ENCODE measurements at regions not wholly inside any gene's neighbourhood (a gene's known extent, or its start where the extent isn't known, plus 50 kb on each side); places are given as distances from the start of the nearest gene placed in this dataset.

DNA sequence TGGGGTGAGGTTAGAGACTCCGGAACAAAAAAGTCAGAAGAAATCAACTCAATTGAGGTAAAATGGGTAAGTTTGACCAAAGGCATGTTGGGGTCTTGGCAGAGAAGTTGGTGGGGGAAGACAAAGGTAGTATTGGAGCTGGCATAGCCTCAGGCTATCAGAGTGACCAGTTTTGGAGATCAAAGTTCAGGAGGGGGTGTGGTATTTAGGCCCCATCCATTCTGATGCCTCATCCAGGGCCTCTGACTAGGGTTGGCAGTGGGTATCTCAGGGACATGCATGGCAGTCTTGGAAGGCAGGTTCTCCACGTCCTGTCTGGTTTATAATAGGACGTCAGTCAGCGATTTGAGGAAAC lies 73.2 kb upstream of the TRABD2B start:
- no peaks in the 10 kb centered on the region for H3K36me3 ChIP-seq (ENCODE audit: insufficient read depth, low read length)
- H3K27ac ChIP-seq (ENCODE audit: low read depth, low read length, poor library complexity, severe bottlenecking) = no peak overlapping the region
- no peaks in the 10 kb centered on the region for H3K4me1 ChIP-seq (ENCODE audit: insufficient read depth, low read length, severe bottlenecking)
- TF ChIP-seq EZH2 (IDR thresholded peaks at IDR 0.05; ENCODE audit: borderline replicate concordance, low read length) = no peak
- TF ChIP-seq, protein P1, sequence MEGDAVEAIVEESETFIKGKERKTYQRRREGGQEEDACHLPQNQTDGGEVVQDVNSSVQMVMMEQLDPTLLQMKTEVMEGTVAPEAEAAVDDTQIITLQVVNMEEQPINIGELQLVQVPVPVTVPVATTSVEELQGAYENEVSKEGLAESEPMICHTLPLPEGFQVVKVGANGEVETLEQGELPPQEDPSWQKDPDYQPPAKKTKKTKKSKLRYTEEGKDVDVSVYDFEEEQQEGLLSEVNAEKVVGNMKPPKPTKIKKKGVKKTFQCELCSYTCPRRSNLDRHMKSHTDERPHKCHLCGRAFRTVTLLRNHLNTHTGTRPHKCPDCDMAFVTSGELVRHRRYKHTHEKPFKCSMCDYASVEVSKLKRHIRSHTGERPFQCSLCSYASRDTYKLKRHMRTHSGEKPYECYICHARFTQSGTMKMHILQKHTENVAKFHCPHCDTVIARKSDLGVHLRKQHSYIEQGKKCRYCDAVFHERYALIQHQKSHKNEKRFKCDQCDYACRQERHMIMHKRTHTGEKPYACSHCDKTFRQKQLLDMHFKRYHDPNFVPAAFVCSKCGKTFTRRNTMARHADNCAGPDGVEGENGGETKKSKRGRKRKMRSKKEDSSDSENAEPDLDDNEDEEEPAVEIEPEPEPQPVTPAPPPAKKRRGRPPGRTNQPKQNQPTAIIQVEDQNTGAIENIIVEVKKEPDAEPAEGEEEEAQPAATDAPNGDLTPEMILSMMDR (IDR thresholded peaks at IDR 0.05; ENCODE audit: low read length) = no peak
- no peak overlapping the region for H2AFZ ChIP-seq (ENCODE audit: low read length)
- no peaks in the 10 kb centered on the region for H3K9me3 ChIP-seq (ENCODE audit: low read length)
- H3F3A ChIP-seq (ENCODE audit: insufficient read depth, low read length) = no peaks in the 10 kb centered on the region
- no peaks in the 10 kb centered on the region for H4K20me1 ChIP-seq (ENCODE audit: insufficient read depth, low read length)
- H3K4me2 ChIP-seq (ENCODE audit: low read length) = no peak overlapping the region
- no peak overlapping the region for H3K4me3 ChIP-seq (ENCODE audit: low read depth, low read length, poor library complexity, severe bottlenecking)
- no peaks in the 10 kb centered on the region for H3K9me2 ChIP-seq (ENCODE audit: low read depth, low read length)
- no peaks in the 10 kb centered on the region for H3K27me3 ChIP-seq (ENCODE audit: insufficient read depth, low read length)
- H3K79me2 ChIP-seq (ENCODE audit: insufficient read depth, low read length) = no peaks in the 10 kb centered on the region
- no peak overlapping the region for H3K9ac ChIP-seq (ENCODE audit: low read length)

DNA sequence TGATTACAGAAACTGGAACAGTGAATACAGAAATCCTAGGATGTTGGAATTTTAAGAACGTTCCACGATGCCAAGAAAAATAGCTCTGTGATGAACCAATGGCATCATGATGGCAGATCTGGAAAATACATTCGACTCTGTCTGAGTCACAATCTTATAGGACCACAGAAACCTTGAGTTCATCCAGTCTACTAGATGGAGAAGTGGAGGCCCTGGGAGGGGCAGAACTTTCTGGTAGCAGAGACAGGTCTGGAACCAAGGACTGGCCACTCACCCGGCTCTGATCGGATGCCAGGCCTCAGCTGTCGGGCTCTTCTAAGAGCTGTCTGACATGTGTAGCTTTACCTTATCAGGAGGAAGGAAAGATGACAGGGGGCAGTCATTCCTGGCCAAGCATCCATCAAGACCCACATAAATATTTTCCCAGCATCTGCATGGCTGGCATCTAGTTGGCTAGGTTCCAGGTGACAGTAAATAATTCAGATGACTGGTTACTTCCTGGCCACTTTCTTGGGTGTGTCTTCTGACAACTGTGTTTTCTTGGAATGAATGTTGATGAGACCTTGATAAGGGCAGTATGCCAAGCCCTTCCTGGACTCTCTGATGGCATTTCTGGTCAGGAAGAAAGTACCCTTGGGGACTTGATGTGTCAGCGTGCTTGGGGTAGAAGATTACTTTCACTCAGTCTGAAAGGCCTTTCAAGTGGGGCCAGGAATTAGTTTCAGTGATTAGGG lies 72.6 kb upstream of the TRABD2B start:
- Histone ChIP-seq H2AFZ (ENCODE audit: low read length) (no peak overlapping the region), H3K9me3 (ENCODE audit: low read length) (no peaks in the 10 kb centered on the region), H3K36me3 (ENCODE audit: insufficient read depth, low read length) (no peaks in the 10 kb centered on the region), H3F3A (ENCODE audit: insufficient read depth, low read length) (no peaks in the 10 kb centered on the region), H3K27ac (ENCODE audit: low read depth, low read length, poor library complexity, severe bottlenecking) (no peak overlapping the region), H3K27me3 (ENCODE audit: insufficient read depth, low read length) (no peaks in the 10 kb centered on the region), H3K79me2 (ENCODE audit: insufficient read depth, low read length) (no peaks in the 10 kb centered on the region), H3K4me2 (ENCODE audit: low read length) (no peak overlapping the region), H3K9me2 (ENCODE audit: low read depth, low read length) (no peaks in the 10 kb centered on the region), H3K4me3 (ENCODE audit: low read depth, low read length, poor library complexity, severe bottlenecking) (no peak overlapping the region), H3K9ac (ENCODE audit: low read length) (no peak overlapping the region), H4K20me1 (ENCODE audit: insufficient read depth, low read length) (no peaks in the 10 kb centered on the region), H3K4me1 (ENCODE audit: insufficient read depth, low read length, severe bottlenecking) (no peaks in the 10 kb centered on the region)
- no peak for TF ChIP-seq EZH2 (IDR thresholded peaks at IDR 0.05; ENCODE audit: borderline replicate concordance, low read length)
- TF ChIP-seq, protein P1 (IDR thresholded peaks at IDR 0.05; ENCODE audit: low read length) = no peak

DNA sequence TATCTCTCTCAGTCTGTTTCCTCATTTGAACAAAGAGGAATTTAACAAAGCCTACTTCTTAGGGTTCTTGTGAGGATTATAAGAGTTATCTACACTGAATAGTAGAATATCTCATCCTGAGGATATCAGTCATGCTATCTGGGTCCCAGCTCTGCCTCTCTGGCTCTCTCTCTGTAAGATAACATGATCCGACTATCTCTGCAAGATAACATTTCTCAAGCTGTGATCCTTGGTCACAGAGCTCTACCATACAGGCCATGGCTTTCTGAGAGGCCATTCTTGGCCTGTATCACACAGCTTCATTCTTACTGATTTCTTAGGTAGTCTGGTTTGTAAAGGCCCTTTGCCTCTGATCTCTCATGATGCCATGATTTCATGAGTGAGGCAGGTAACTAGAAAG lies 71.0 kb upstream of the TRABD2B start:
- H3K4me3 ChIP-seq (ENCODE audit: low read depth, low read length, poor library complexity, severe bottlenecking) = no peak overlapping the region
- no peak overlapping the region for H3K9ac ChIP-seq (ENCODE audit: low read length)
- H3K79me2 ChIP-seq (ENCODE audit: insufficient read depth, low read length) = no peaks in the 10 kb centered on the region
- H3K9me3 ChIP-seq (ENCODE audit: low read length) = no peaks in the 10 kb centered on the region
- H3K27me3 ChIP-seq (ENCODE audit: insufficient read depth, low read length) = no peaks in the 10 kb centered on the region
- no peaks in the 10 kb centered on the region for H3K9me2 ChIP-seq (ENCODE audit: low read depth, low read length)
- no peaks in the 10 kb centered on the region for H4K20me1 ChIP-seq (ENCODE audit: insufficient read depth, low read length)
- H3F3A ChIP-seq (ENCODE audit: insufficient read depth, low read length) = no peaks in the 10 kb centered on the region
- no peak overlapping the region for H3K27ac ChIP-seq (ENCODE audit: low read depth, low read length, poor library complexity, severe bottlenecking)
- no peaks in the 10 kb centered on the region for H3K36me3 ChIP-seq (ENCODE audit: insufficient read depth, low read length)
- H3K4me1 ChIP-seq (ENCODE audit: insufficient read depth, low read length, severe bottlenecking) = no peaks in the 10 kb centered on the region
- H2AFZ ChIP-seq (ENCODE audit: low read length) = no peak overlapping the region
- TF ChIP-seq EZH2 (IDR thresholded peaks at IDR 0.05; ENCODE audit: borderline replicate concordance, low read length) = no peak
- TF ChIP-seq, protein P1 (IDR thresholded peaks at IDR 0.05; ENCODE audit: low read length) = no peak
- H3K4me2 ChIP-seq (ENCODE audit: low read length) = no peak overlapping the region

Data from OCI-LY1 (cell line).